ENCODE measurements at regions not wholly inside any gene's neighbourhood (a gene's known extent, or its start where the extent isn't known, plus 50 kb on each side); places are given as distances from the start of the nearest gene placed in this dataset.

GRCh38 chr2:120452131-120452530, 106.2 kb downstream of the INHBB start:
- TF ChIP-seq CTCF (IDR thresholded peaks at IDR 0.05) (no peak), POLR2A (IDR thresholded peaks at IDR 0.05) (no peak)

All from heart left ventricle (tissue), 13 donors.